GM18870 (cell line): ENCODE measurements at regions not wholly inside any gene's neighbourhood (a gene's known extent, or its start where the extent isn't known, plus 50 kb on each side); places are given as distances from the start of the nearest gene placed in this dataset.

Experiments used
- ATAC-seq: cut with Tn5 transposase; IDR thresholded peaks from one replicate; pipeline ENCODE4 v1.9.1; 2021; ENCODE audit warnings: moderate library complexity; ENCODE audit not compliant: unreplicated experiment

- no peak for ATAC-seq
Observed at GRCh38 chr1:223445402-223445801, 52.2 kb downstream of the CCDC185 start.

DNA sequence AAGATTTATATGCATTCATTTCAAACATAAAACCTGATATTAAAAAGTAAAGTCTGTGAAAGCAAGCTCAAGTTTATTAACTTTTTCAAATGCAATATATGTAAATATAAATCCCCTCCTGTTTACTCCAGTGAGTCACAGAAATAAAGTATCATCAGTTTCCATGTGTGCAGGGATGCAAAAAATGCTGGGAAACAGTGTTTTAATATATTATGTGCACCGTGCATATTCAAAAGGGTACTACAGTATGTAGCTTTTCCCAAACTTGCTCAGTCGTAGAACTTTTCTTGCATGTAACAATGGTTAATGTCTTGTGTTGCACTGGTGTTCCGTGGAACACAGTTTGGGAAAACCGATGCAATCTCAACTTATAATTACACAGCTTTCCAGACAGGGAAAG, 60.7 kb downstream of the CCDC185 start:
- no peak for ATAC-seq

DNA sequence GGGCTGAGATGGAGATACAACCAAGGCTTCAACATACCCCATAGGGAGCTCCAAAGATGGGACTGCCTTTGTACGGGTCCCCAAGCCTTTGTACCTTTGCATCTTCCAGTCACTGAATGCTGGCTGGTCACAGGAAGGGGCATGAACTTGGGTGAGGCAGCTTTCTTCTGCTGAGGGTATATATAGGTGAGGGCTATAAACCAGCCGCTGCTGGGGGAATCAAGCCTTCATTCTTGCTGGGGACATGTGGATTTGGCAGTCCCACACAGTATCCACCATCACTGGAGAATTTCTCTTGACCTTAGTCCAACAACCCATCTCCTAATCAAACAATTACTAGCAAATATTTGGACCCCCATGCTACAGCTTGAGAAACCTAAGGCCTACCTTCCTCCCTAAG, 61.7 kb downstream of the CCDC185 start:
- no peak for ATAC-seq

DNA sequence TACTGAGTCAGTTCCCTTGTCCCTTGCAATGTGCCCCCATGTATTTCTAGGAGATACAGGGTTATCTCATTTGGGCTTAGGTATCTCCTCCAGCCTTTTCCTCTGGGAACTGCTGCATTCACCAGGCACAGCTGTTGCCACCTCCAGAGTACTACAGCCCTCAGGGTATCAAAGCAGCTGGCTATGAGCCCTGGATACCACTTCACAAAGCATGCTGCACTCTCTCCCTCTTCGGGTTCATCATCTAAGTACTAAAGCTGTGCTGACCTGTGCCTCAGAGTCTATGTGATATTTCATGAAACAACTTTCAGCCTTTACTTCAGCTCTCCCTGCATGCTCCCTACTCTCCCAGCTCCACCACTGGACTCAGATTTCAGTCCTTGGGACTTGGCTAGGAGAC, 62.3 kb downstream of the CCDC185 start:
- ATAC-seq = no peak

GRCh38 chr1:223456747-223457146, 63.5 kb downstream of the CCDC185 start:
- ATAC-seq = no peak

DNA sequence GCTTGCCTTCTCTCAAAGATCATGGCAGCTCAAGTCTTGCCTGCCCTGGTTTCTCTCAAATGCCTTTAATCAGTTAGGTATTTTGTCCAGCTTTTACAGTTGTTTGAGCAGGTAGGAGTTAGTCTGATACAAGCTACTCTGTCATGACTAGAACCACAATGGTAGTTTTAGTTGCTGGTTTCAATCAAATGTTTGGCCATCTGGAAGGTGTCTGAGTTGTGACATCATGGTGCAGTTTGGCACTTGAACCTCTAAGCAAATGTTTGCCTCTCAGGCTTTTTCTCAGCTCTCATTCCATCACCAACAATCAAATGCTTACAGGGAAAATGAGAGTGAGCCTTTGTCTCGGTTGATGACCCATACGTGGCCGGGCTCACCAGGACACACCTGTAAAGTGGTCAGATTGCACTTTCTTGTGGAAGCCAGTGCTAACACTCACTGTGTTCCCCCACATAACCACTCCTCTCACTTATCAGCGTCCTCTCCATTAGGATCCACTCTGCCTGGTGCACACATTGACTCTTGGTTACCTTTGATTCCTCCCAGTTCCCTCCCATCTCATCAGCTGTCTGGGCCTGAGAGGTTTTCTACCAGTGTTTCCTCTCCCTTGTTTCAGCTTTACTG, 67.5 kb downstream of the CCDC185 start:
- ATAC-seq = no peak

DNA sequence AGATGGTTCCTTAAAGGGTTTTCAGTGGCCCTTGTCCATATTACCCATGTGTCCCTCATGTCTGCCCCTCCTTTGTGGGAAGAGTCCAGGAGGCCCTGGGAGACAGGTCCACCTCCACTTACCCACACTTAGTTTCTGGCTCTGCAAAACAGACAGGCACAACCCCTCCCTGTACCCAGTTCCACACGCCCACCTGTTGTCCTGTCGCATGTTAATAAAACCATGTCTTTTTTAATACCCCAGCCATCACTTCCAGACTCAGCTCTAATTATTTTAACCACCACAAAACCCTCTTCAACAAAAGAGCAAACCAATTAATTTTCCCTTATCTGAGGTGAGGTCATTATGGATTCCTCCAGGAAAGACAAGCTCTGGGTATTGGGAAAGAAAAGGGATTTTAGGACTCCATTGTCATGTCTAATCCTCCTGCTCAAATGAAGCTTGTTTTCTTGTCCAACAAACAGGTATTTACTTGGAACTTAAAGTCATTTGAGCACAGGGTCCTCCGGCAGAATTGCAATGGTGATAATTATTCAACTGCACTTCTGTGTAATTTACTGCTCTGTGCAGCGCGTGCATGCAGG, 68.9 kb downstream of the CCDC185 start:
- ATAC-seq = no peak

DNA sequence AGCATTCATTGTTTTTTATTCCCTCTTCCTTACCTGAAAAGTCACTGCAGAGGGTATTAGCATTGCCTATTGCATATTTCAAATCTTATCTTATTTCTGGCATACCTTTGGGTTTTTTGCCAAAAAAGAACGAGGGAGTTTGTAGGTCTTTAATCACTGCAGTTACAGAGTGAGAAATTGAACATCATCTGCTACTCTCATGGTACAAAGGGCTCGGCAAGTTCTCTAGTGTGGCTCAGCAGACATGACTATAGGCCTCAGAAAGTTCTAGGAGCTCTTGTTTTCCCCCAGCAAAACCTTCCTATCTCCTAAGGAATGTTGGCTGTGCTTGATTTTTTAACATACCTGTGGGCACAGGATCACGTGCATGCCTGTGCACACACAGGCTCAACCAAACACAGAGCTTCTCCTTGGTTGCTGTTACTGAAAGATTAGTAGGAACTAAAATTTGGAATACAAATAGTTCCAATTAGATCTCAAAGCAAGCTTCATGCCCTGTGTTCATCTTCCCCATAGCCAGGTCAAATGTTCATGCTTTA, 69.7 kb downstream of the CCDC185 start:
- ATAC-seq = no peak

DNA sequence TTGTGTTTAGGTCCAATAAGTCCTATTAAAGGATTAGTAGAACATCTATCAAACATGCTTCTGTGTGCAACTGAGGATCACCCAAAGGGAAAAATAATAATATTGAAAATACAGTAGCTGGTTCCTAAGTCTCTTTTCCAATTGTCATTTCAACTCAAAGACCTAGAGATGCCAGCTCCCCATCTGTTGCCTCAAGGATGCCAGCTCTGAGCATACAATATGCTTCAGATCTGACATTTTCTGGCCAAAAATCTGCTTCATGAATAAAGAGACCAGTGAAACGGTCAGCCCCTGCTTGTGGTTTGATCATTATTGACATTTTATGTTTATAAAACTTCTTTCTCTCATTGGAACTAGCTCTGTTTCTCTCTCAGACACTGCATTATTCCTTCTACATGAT, 72.9 kb downstream of the CCDC185 start:
- ATAC-seq = no peak

DNA sequence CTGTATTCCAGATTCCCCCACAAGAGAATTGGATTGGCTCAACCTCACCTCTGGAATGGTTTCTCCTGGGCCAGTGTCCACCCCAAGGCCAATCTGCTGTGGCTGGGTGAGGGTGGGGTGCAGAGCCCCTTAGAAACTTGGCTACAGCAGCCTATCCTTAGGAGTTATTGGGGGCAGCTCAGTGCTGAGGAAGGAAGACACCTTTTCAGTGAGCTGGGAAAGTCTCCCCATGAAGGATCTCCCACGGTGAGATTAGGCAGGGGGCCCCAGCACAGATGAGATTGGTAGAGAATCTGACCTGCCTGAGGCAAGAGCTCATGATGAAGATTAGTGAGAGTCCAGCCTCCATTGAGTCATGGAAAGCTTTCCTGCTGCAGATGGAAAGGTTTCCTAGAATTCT, 78.4 kb downstream of the CCDC185 start:
- no peak for ATAC-seq

GRCh38 chr1:223472057-223472456, 78.8 kb downstream of the CCDC185 start:
- no peak for ATAC-seq

- ATAC-seq = no peak
Observed at GRCh38 chr1:223473601-223474344, 80.6 kb downstream of the CCDC185 start.

DNA sequence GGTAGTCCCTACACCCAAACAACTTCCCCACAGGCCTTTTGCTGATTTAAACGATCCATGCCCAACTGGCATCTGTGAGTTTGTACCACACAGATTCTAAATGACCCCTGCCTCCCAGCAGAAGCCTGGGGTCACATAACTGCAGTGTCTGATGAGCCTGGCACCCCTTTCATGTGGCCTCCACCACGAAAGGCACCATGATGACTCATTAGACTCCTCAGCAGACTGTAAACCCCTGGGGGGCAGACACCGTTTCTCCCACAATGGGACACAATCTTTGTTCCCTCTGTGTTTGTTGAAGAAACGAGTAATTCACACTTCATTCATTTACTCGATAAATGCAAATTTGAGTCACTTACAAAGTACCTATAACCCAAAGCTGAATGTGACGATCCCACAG, 81.6 kb downstream of the CCDC185 start:
- no peak for ATAC-seq

DNA sequence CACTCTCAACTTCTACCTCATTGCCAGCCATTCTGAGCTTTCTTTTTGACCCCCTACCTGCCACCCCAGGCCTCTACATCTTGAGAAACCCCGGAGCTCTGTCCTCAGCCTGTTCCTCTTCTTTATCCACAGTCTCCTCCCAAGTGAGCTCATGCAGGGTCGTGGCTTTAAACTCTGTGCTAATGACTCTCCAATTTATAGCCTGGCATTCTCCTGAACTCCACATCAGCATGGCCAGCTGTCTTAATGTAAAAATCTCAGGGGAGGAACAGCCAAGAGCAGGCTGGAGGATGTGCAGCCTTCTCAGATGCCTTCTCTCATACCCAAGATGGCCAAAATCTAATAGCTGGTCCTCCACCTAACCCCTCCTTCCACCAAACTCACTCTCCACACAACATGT, 84.2 kb downstream of the CCDC185 start:
- ATAC-seq = no peak

DNA sequence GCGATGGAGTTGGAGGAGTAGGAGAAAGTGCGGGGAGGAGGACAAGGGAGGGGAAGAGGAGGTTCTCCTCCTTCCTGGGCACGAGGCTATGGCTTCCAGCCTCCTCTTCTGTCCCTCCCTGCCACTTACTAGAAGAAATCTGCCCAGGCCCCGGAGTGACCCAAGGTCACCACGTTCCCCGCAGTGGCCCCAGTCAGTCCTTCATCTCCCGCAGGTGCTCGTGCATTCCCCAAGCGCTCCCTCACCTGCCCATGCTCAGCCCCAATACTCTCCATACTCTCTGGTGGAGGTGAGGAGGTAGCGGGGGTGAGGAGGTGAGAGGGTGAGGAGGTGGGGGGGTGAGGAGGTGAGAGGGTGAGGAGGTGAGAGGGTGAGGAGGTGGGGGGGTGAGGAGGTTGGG, 85.4 kb downstream of the CCDC185 start:
- no peak for ATAC-seq

DNA sequence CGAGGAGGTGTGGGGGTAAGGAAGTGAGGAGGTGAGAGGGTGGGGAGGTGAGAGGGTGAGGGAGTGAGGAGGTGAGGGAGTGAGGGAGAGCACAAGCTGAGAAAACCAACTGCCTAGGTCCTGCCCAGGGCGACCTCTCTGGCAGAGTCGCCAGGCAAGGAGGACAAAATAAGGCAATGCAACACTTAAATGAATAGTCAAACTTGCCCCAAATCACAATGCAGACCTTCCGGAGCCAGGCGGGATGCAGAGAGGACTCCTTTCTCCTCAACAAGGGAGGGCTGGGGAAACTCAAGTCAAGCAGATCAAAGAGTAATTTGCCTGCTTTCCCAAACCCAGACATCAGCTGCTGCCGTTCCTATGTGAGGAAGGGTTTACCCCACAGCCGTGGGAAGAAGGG, 86.0 kb downstream of the CCDC185 start:
- ATAC-seq = no peak

- ATAC-seq = no peak
Observed at GRCh38 chr1:223479718-223480425, 86.7 kb downstream of the CCDC185 start.

GRCh38 chr1:223482132-223482531, 88.9 kb downstream of the CCDC185 start:
- no peak for ATAC-seq

DNA sequence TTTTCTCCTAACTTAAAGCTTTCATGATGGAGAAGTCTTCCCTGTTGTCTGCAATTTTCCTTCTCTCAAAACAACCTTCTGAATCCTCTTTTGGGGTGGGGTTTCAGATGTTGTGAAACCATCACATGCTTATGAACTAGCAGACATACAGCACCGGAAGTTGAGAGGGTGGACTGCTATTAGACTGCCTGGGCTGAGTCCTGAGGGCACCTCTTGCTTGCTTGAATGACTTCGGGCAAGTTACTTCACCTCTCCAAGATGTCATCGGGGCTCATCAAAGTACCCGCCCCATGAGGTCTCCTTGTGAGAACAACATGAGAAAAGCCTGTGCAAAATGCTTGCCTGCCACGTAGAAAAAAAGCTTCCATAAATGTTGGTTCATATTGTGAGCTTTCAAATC, 89.6 kb downstream of the CCDC185 start:
- ATAC-seq = peak; percentile 67

GRCh38 chr1:223483511-223483910, 90.3 kb downstream of the CCDC185 start:
- no peak for ATAC-seq

- ATAC-seq = no peak
Observed at GRCh38 chr1:223486366-223486765, 93.2 kb downstream of the CCDC185 start.
